ENCODE measurements at regions not wholly inside any gene's neighbourhood (a gene's known extent, or its start where the extent isn't known, plus 50 kb on each side); places are given as distances from the start of the nearest gene placed in this dataset.
A peak's percentile ranks its signal among the peaks of the same experiment; 100 is the strongest.

DNA sequence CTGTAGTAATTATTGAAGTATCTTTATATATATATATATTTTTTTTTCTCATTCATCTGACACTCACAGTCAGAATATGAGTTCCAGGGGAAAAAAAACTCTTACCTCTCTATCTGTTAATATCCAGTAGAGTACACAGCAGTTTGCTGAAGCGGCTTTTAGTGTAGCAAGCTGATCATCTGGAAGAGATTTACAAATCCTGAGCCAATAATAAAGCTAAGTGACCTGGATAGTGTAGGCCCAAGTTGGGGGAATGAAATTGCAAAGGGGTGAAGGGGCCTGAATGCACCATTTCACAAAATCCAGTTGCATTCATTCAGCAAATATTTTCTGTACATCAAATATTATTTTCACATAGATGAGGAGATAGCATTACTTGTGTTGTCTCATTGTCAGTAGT lies 234.6 kb upstream of the FLRT2 start:
- intact Hi-C loops (cut with DNase I): no loop called here
- H3K27me3 ChIP-seq: no peaks in the 10 kb centered on the region
- H3K4me1 ChIP-seq (replicated peaks in 1 of 2): no peaks in the 10 kb centered on the region
- DNase-seq: no peak
- no peaks in the 10 kb centered on the region for H3K36me3 ChIP-seq (replicated peaks in 1 of 2)
- no peak overlapping the region for H3K4me3 ChIP-seq
- 91 to 97% (median 92%) methylated on average over 1 of the region's 1 CpG for WGBS, 4 donors
- TF ChIP-seq, protein P1, sequence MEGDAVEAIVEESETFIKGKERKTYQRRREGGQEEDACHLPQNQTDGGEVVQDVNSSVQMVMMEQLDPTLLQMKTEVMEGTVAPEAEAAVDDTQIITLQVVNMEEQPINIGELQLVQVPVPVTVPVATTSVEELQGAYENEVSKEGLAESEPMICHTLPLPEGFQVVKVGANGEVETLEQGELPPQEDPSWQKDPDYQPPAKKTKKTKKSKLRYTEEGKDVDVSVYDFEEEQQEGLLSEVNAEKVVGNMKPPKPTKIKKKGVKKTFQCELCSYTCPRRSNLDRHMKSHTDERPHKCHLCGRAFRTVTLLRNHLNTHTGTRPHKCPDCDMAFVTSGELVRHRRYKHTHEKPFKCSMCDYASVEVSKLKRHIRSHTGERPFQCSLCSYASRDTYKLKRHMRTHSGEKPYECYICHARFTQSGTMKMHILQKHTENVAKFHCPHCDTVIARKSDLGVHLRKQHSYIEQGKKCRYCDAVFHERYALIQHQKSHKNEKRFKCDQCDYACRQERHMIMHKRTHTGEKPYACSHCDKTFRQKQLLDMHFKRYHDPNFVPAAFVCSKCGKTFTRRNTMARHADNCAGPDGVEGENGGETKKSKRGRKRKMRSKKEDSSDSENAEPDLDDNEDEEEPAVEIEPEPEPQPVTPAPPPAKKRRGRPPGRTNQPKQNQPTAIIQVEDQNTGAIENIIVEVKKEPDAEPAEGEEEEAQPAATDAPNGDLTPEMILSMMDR (IDR thresholded peaks at IDR 0.05): no peak
- no peak for TF ChIP-seq POLR2A (IDR thresholded peaks at IDR 0.05)
- no peak overlapping the region for H3K27ac ChIP-seq
- H3K9me3 ChIP-seq (replicated peaks in 1 of 3): no peaks in the 10 kb centered on the region

DNA sequence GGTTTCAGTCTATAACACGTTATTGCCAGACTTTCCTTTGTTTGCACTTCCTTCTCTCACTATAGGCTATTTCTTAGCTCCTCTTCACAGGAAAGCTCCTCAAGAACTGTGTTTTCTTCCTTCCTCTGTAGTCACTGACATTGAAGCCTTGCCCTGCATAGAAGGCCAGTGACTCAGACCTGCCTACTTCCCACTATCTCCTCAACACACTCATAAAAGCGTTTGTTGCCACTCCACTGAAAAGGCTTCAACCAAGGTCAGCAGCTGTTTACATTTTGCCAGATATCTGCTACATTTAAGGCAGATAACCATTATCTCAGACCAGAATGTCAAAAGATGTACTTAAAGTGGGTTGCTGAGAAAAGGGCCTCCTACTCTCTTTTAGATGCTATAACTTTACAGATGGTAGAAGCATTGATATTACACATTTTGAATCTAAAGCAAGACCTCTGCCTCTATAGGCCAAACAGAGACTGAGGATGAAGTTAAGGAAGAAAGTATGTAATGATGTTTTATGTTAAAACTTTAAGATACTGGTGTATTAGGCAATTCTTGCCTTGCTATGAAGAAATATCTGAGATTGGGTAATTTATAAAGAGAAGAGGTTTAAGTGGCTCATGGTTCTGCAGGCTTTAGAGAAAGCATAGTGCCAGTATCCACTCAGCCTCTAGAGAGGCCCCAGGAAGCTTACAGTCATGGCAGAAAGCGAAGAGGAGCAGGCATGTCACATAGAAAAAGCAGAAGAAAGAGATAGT lies 233.3 kb upstream of the FLRT2 start:
- no peaks in the 10 kb centered on the region for H3K36me3 ChIP-seq (replicated peaks in 1 of 2)
- H3K4me1 ChIP-seq (replicated peaks in 1 of 2): no peaks in the 10 kb centered on the region
- WGBS, 4 donors: 40 to 50% (median 44%) methylated on average over 3 of the region's 3 CpGs
- H3K27ac ChIP-seq: no peak overlapping the region
- DNase-seq: peak; percentile 27 to 60 (median 43)
- TF ChIP-seq, protein P1 (IDR thresholded peaks at IDR 0.05): no peak
- TF ChIP-seq POLR2A (IDR thresholded peaks at IDR 0.05): no peak
- no peaks in the 10 kb centered on the region for H3K9me3 ChIP-seq (replicated peaks in 1 of 3)
- H3K27me3 ChIP-seq: no peaks in the 10 kb centered on the region
- no peak overlapping the region for H3K4me3 ChIP-seq
- intact Hi-C loops (cut with DNase I): no loop called here

DNA sequence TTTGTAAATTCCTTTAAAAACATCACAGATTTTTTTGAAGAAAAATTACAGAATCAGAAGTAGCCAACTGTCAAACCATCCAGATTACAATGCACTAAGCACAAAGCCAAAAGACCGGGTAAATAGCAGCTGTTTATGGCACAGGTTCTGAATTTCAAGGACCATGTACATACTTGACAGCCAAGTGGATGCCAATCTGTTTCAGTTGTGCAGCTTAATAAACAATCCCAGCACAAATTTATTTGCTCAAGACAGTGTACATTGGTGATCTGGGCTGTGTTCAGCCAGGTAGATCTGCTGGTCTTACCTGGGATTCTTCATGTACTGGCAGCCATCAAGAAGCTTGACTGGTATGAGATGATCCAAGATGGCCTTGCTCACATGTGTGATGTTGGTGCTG lies 229.8 kb upstream of the FLRT2 start:
- intact Hi-C loops (cut with DNase I): no loop called here
- no peaks in the 10 kb centered on the region for H3K4me1 ChIP-seq (replicated peaks in 1 of 2)
- H3K9me3 ChIP-seq (replicated peaks in 1 of 3): no peaks in the 10 kb centered on the region
- 50 to 71% (median 54%) methylated on average over 1 of the region's 1 CpG for WGBS, 4 donors
- TF ChIP-seq, protein P1 (IDR thresholded peaks at IDR 0.05): no peak
- TF ChIP-seq POLR2A (IDR thresholded peaks at IDR 0.05): no peak
- no peaks in the 10 kb centered on the region for H3K36me3 ChIP-seq (replicated peaks in 1 of 2)
- H3K4me3 ChIP-seq: no peak overlapping the region
- H3K27me3 ChIP-seq: no peaks in the 10 kb centered on the region
- no peak overlapping the region for H3K27ac ChIP-seq
- DNase-seq: no peak

DNA sequence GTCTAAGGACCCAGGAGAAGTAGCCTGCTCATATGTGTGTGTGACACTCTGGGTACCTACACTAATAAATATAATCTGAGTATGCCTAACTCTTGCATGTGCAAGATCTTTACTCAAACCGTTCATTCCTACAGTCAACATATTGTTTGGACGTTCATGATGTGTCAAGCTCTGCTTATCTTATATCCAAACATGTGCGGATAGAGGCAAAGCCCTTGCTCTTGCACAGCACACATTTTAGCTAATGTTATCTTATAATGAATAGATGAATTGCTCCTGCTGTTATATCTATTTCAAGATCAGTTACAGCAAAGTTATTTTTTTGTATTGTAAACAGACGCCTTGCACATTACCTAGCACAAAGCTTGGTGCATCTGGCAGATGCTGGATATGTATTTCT lies 228.4 kb upstream of the FLRT2 start:
- DNase-seq: no peak

More for the DNA sequence above, 228.4 kb upstream of the FLRT2 start:
- H3K27ac ChIP-seq: no peak overlapping the region
- no peaks in the 10 kb centered on the region for H3K9me3 ChIP-seq (replicated peaks in 1 of 3)
- WGBS, 4 donors: 71 to 83% (median 82%) methylated on average over 4 of the region's 4 CpGs
- no peaks in the 10 kb centered on the region for H3K27me3 ChIP-seq
- H3K4me1 ChIP-seq (replicated peaks in 1 of 2): no peaks in the 10 kb centered on the region
- TF ChIP-seq, protein P1 (IDR thresholded peaks at IDR 0.05): no peak
- TF ChIP-seq POLR2A (IDR thresholded peaks at IDR 0.05): no peak
- intact Hi-C loops (cut with DNase I): no loop called here
- H3K4me3 ChIP-seq: no peak overlapping the region
- no peaks in the 10 kb centered on the region for H3K36me3 ChIP-seq (replicated peaks in 1 of 2)
